H9 (cell line): ENCODE measurements at regions not wholly inside any gene's neighbourhood (a gene's known extent, or its start where the extent isn't known, plus 50 kb on each side); places are given as distances from the start of the nearest gene placed in this dataset.

ENCODE experiments used
- DNase-seq: peaks from one replicate; pipeline ENCODE4 v3.0.0-alpha.2; 2017
- H2AFZ ChIP-seq: one replicate; pipeline ENCODE4 v1.6.1; 2013; ENCODE audit warnings: mild to moderate bottlenecking, low read length, control low read depth, moderate library complexity
- H2AK5ac ChIP-seq: 2 replicates; pipeline ENCODE4 v1.6.1; 2013; ENCODE audit warnings: low read length, control low read depth, mixed read lengths; ENCODE audit not compliant: insufficient read length
- H2BK120ac ChIP-seq: one replicate; pipeline ENCODE4 v1.6.1; 2013; ENCODE audit warnings: low read depth, mild to moderate bottlenecking, low read length, control low read depth, inconsistent platforms; ENCODE audit not compliant: poor library complexity, severe bottlenecking
- H2BK12ac ChIP-seq: 2 replicates; pipeline ENCODE4 v1.6.1; 2013; ENCODE audit warnings: low read length, control low read depth, mixed read lengths, low read depth; ENCODE audit not compliant: insufficient read length
- H2BK15ac ChIP-seq: 2 replicates; pipeline ENCODE4 v1.6.1; 2013; ENCODE audit warnings: low read depth, low read length, control low read depth
- H2BK20ac ChIP-seq: one replicate; pipeline ENCODE4 v1.6.1; 2013; ENCODE audit warnings: low read depth, mild to moderate bottlenecking, low read length, control low read depth, inconsistent platforms; ENCODE audit not compliant: poor library complexity, severe bottlenecking
- H2BK5ac ChIP-seq: 2 replicates; pipeline ENCODE4 v1.6.1; 2013; ENCODE audit warnings: low read length, control low read depth, mixed read lengths; ENCODE audit not compliant: insufficient read length
- H3K14ac ChIP-seq: 2 replicates; pipeline ENCODE4 v1.6.1; 2013; ENCODE audit warnings: low read length, control low read depth; ENCODE audit not compliant: insufficient read depth
- H3K18ac ChIP-seq: 2 replicates; pipeline ENCODE4 v1.6.1; 2013; ENCODE audit warnings: low read depth, mild to moderate bottlenecking, mixed read lengths, low read length, control low read depth; ENCODE audit not compliant: insufficient read length
- H3K23ac ChIP-seq: 2 replicates; pipeline ENCODE4 v1.6.1; 2013; ENCODE audit warnings: low read length, control low read depth, mixed read lengths, low read depth; ENCODE audit not compliant: insufficient read length
- H3K23me2 ChIP-seq: 2 replicates; pipeline ENCODE4 v1.6.1; 2013; ENCODE audit warnings: low read depth, mild to moderate bottlenecking, mixed read lengths, low read length, control low read depth; ENCODE audit not compliant: insufficient read length, poor library complexity, severe bottlenecking
- H3K27ac ChIP-seq: 2 replicates; pipeline ENCODE4 v1.5.1; 2013; ENCODE audit warnings: low read length, control low read depth, mixed read lengths, low read depth; ENCODE audit not compliant: insufficient read length
- H3K27me3 ChIP-seq: 2 replicates; pipeline ENCODE4 v1.6.1; 2013; ENCODE audit warnings: low read length, control low read depth, inconsistent platforms; ENCODE audit not compliant: insufficient read depth
- H3K4ac ChIP-seq: 2 replicates; pipeline ENCODE4 v1.6.1; 2013; ENCODE audit warnings: low read depth, mild to moderate bottlenecking, control low read depth, inconsistent platforms, low read length, moderate library complexity
- H3K4me1 ChIP-seq: 2 replicates; pipeline ENCODE4 v1.6.1; 2013; ENCODE audit warnings: low read length, control low read depth, inconsistent platforms; ENCODE audit not compliant: insufficient read depth
- H3K4me2 ChIP-seq: 2 replicates; pipeline ENCODE4 v1.6.1; 2013; ENCODE audit warnings: low read length, control low read depth, mixed read lengths; ENCODE audit not compliant: insufficient read length, insufficient read depth
- H3K56ac ChIP-seq: 2 replicates; pipeline ENCODE4 v1.6.1; 2013; ENCODE audit warnings: low read depth, mild to moderate bottlenecking, mixed read lengths, low read length, control low read depth; ENCODE audit not compliant: insufficient read length
- H3K79me1 ChIP-seq: 2 replicates; pipeline ENCODE4 v1.6.1; 2013; ENCODE audit warnings: low read depth, mild to moderate bottlenecking, moderate library complexity, low read length, control low read depth, inconsistent platforms; ENCODE audit not compliant: insufficient read depth, poor library complexity, severe bottlenecking
- H3K79me2 ChIP-seq: 2 replicates; pipeline ENCODE4 v1.6.1; 2013; ENCODE audit warnings: low read length, control low read depth, inconsistent platforms; ENCODE audit not compliant: insufficient read depth
- H3K9ac ChIP-seq: 2 replicates; pipeline ENCODE4 v1.6.1; 2013; ENCODE audit warnings: low read length, control low read depth, mixed read lengths; ENCODE audit not compliant: insufficient read length; ENCODE audit errors: extremely low read depth
- H3K9me3 ChIP-seq: one replicate; pipeline ENCODE4 v1.6.1; 2013; ENCODE audit warnings: low read depth, low read length, inconsistent platforms; ENCODE audit not compliant: control insufficient read depth
- H3T11ph ChIP-seq: one replicate; pipeline ENCODE4 v1.6.1; 2013; ENCODE audit warnings: mild to moderate bottlenecking, low read length, control low read depth, inconsistent platforms
- H4K20me1 ChIP-seq: one replicate; pipeline ENCODE4 v1.6.1; 2013; ENCODE audit not compliant: control insufficient read depth, insufficient read length, insufficient read depth
- H4K5ac ChIP-seq: 2 replicates; pipeline ENCODE4 v1.6.1; 2013; ENCODE audit warnings: low read depth, mild to moderate bottlenecking, mixed read lengths, low read length, control low read depth; ENCODE audit not compliant: insufficient read length
- H4K8ac ChIP-seq: replicated peaks from 2 replicates; pipeline ENCODE4 v1.6.1; 2013; ENCODE audit warnings: low read length, control low read depth, mixed read lengths, low read depth; ENCODE audit not compliant: insufficient read length
- H4K91ac ChIP-seq: 2 replicates; pipeline ENCODE4 v1.6.1; 2013; ENCODE audit warnings: low read depth, mild to moderate bottlenecking, moderate library complexity, mixed read lengths, low read length, control low read depth; ENCODE audit not compliant: insufficient read length
- H3K27ac Mint-ChIP-seq, 3 experiments: 2 replicates in 2 of 3; 3 replicates in 1 of 3; pipeline ENCODE4 v1.8.0; 2020 to 2021; ENCODE audit warnings: mixed read lengths in 3 of 3, mild to moderate bottlenecking in 1 of 3, moderate library complexity in 1 of 3
- H3K27me3 Mint-ChIP-seq: 2 replicates; pipeline ENCODE4 v1.8.0; 2021; ENCODE audit warnings: low read depth, mild to moderate bottlenecking, moderate library complexity, mixed read lengths
- H3K36me3 Mint-ChIP-seq, 3 experiments: 2 replicates in 2 of 3; 3 replicates in 1 of 3; pipeline ENCODE4 v1.8.0; 2020 to 2021; ENCODE audit warnings: low read depth in 3 of 3, mixed read lengths in 3 of 3; ENCODE audit not compliant: insufficient read depth in 1 of 3
- H3K4me1 Mint-ChIP-seq, 2 experiments: 2 replicates each; pipeline ENCODE4 v1.8.0; 2020; ENCODE audit warnings: mixed read lengths in 2 of 2
- H3K4me3 Mint-ChIP-seq, 2 experiments: 2 replicates in 1 of 2; 3 replicates in 1 of 2; pipeline ENCODE4 v1.8.0; 2020 to 2021; ENCODE audit warnings: mild to moderate bottlenecking in 2 of 2, mixed read lengths in 2 of 2, moderate library complexity in 1 of 2
- H3K9me3 Mint-ChIP-seq, 2 experiments: 2 replicates in 1 of 2; 3 replicates in 1 of 2; pipeline ENCODE4 v1.8.0; 2020; ENCODE audit warnings: mild to moderate bottlenecking in 2 of 2, mixed read lengths in 2 of 2, moderate library complexity in 1 of 2
- CTCF ChIP-seq: fragments of 200-600 bp; sonication (generic); conservative IDR thresholded peaks from 3 replicates; pipeline ENCODE4 v1.8.0; 2021; ENCODE audit warnings: antibody characterized with exemption, mild to moderate bottlenecking
- WGBS: extraction: QIAGEN DNeasy Blood & Tissue Kit; methylation state at CpG from one replicate; pipeline ENCODE4 v1.1.7; 2013; ENCODE audit warnings: missing lambda C conversion rate, low lambda C conversion rate, mixed read lengths; ENCODE audit not compliant: insufficient read length; ENCODE audit errors: extremely low coverage; 5-methylcytosine and 5-hydroxymethylcytosine counted together

DNA sequence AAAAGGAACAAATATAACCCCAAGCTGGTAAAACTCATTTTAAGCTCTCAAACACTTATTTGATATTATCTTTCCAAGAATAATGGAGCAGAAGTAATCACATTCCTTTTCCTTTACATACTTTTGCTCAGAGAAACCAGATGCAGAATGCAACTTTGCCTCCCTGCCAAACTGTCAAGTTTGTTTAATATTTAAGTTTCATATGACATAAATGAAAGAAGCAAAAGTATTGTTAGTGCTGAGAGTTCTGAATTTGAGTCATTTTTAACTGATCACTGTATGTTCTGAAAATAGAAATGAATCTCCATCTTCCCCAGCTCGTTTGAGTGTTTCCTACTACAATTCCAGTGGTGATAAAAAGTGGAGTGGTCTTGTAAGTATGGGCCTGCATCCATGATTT, 423.4 kb downstream of the PID1 start:
- Histone ChIP-seq H2BK120ac (no peak overlapping the region), H2AFZ (no peak overlapping the region), H3K4me1 (no peaks in the 10 kb centered on the region), H3K27ac (no peak overlapping the region), H3K56ac (no peak overlapping the region), H2BK12ac (no peak overlapping the region), H4K91ac (no peak overlapping the region), H4K20me1 (no peaks in the 10 kb centered on the region), H3K27me3 (no peaks in the 10 kb centered on the region), H2AK5ac (no peak overlapping the region), H3K79me1 (no peaks in the 10 kb centered on the region), H2BK5ac (no peak overlapping the region), H3K4me2 (no peak overlapping the region), H3K14ac (no peak overlapping the region), H3K79me2 (no peaks in the 10 kb centered on the region), H2BK20ac (no peak overlapping the region), H3T11ph (no peak overlapping the region), H2BK15ac (no peak overlapping the region), H3K18ac (no peak overlapping the region), H3K23me2 (no peaks in the 10 kb centered on the region), H3K9ac (no peak overlapping the region), H4K8ac (no peak overlapping the region), H3K23ac (no peak overlapping the region), H3K9me3 (no peaks in the 10 kb centered on the region), H4K5ac (no peak overlapping the region), H3K4ac (no peak overlapping the region)
- Mint-ChIP-seq H3K9me3 (no peaks in the 10 kb centered on the region), H3K4me3 (no peak overlapping the region), H3K27ac (no peak overlapping the region), H3K4me1 (peaks cover 5 to 9% of the 10 kb centered on the region in 2 experiments; a peak in 3 of 4 replicates), H3K27me3 (no peaks in the 10 kb centered on the region), H3K36me3 (no peaks in the 10 kb centered on the region)
- WGBS: no CpG with 5 or more reads among the region's 1 CpG
- TF ChIP-seq CTCF: no peak
- no peak for DNase-seq
